SK-N-SH (cell line): ENCODE measurements at regions not wholly inside any gene's neighbourhood (a gene's known extent, or its start where the extent isn't known, plus 50 kb on each side); places are given as distances from the start of the nearest gene placed in this dataset.

ENCODE experiments used
- CTCF ChIA-PET: fragments of 300-600, 350-600 bp; formaldehyde crosslinking; extraction: SDS; loops from one replicate; lab custom pipeline; 2021; lab: Yijun Ruan, JAX
- POLR2A ChIA-PET: fragments of 350-600 bp; sonication (Branson Sonifier 250); formaldehyde crosslinking; extraction: SDS; loops from one replicate; lab custom pipeline; 2020; ENCODE audit warnings: antibody characterized with exemption, inconsistent platforms; lab: Yijun Ruan, JAX
- DNase-seq: peaks from one replicate; pipeline ENCODE4 v3.0.0; 2012
- H2AFZ ChIP-seq: fragments of 200-600 bp; sonication (generic); 2 replicates; pipeline ENCODE4 v1.8.1; 2016; ENCODE audit warnings: antibody characterized with exemption, mild to moderate bottlenecking, low read depth
- H3F3A ChIP-seq: fragments of 200-600 bp; sonication (generic); replicated peaks from 2 replicates; pipeline ENCODE3; 2016; ENCODE audit warnings: antibody characterized with exemption, mild to moderate bottlenecking; ENCODE audit not compliant: insufficient read depth
- H3K27ac ChIP-seq, 2 experiments: fragments of 200-500 bp in 1 of 2; fragments of 200-600 bp in 1 of 2; sonication (Bioruptor generic) in 1 of 2; sonication (generic), shearing (Covaris generic) in 1 of 2; 2 replicates each; pipeline versions ENCODE4 v1.5.1 to v1.6.1; 2014 to 2016; ENCODE audit warnings: low read depth in 2 of 2, inconsistent platforms in 1 of 2, low read length in 1 of 2, mild to moderate bottlenecking in 1 of 2, mixed read lengths in 1 of 2
- H3K27me3 ChIP-seq: fragments of 200-600 bp; sonication (generic), shearing (Covaris generic); 2 replicates; pipeline ENCODE4 v1.6.1; 2016; ENCODE audit warnings: mixed run types; ENCODE audit not compliant: insufficient read depth
- H3K36me3 ChIP-seq, 2 experiments: fragments of 200-500 bp in 1 of 2; fragments of 200-600 bp in 1 of 2; sonication (Bioruptor generic) in 1 of 2; sonication (generic) in 1 of 2; replicated peaks in 1 of 2; 2 replicates each; pipeline versions ENCODE3 to v1.5.1; 2014 to 2016; ENCODE audit warnings: low read length in 1 of 2, mild to moderate bottlenecking in 1 of 2; ENCODE audit not compliant: insufficient read depth in 2 of 2, control insufficient read depth in 1 of 2
- H3K4me1 ChIP-seq, 2 experiments: fragments of 200-500 bp in 1 of 2; fragments of 200-600 bp in 1 of 2; sonication (Bioruptor generic) in 1 of 2; sonication (generic), shearing (Covaris generic) in 1 of 2; 2 replicates each; pipeline versions ENCODE4 v1.5.1 to v1.6.1; 2014 to 2016; ENCODE audit warnings: low read depth in 1 of 2, low read length in 1 of 2, mixed run types in 1 of 2; ENCODE audit not compliant: insufficient read depth in 2 of 2, control insufficient read depth in 1 of 2
- H3K4me2 ChIP-seq: fragments of 200-600 bp; sonication (generic), shearing (Covaris generic); 2 replicates; pipeline ENCODE4 v1.6.1; 2017; ENCODE audit warnings: mixed run types
- H3K4me3 ChIP-seq, 2 experiments: fragments of 200-500 bp in 1 of 2; fragments of 200-600 bp in 1 of 2; sonication (Bioruptor generic) in 1 of 2; sonication (generic), shearing (Covaris generic) in 1 of 2; 2 replicates each; pipeline versions ENCODE4 v1.5.1 to v1.8.1; 2014 to 2016; ENCODE audit warnings: low read depth in 2 of 2, inconsistent platforms in 1 of 2, low read length in 1 of 2, mild to moderate bottlenecking in 1 of 2, mixed read lengths in 1 of 2, moderate library complexity in 1 of 2
- H3K79me2 ChIP-seq: fragments of 200-600 bp; sonication (generic); 2 replicates; pipeline ENCODE4 v1.8.1; 2017; ENCODE audit warnings: mild to moderate bottlenecking; ENCODE audit not compliant: insufficient read depth
- H3K9ac ChIP-seq: fragments of 200-600 bp; sonication (generic); 2 replicates; pipeline ENCODE4 v1.6.1; 2017; ENCODE audit warnings: mixed run types
- H3K9me2 ChIP-seq: fragments of 200-600 bp; sonication (generic); 2 replicates; pipeline ENCODE4 v1.6.1; 2017; ENCODE audit warnings: mixed run types
- H3K9me3 ChIP-seq: fragments of 200-600 bp; sonication (generic); 2 replicates; pipeline ENCODE4 v1.6.1; 2017; ENCODE audit warnings: mixed run types, mild to moderate bottlenecking, moderate library complexity
- H4K20me1 ChIP-seq: fragments of 200-600 bp; sonication (generic); 2 replicates; pipeline ENCODE4 v1.6.1; 2017; ENCODE audit warnings: mild to moderate bottlenecking, mixed run types; ENCODE audit not compliant: insufficient read depth
- CHD2 ChIP-seq: fragments of 150-350 bp; IDR thresholded peaks from 2 replicates; pipeline ENCODE4 v1.6.1; 2018; ENCODE audit warnings: low read length; ENCODE audit not compliant: partially characterized antibody
- EZH2phosphoT487 ChIP-seq: fragments of 200-600 bp; sonication (generic); IDR thresholded peaks from 2 replicates; pipeline ENCODE4 v1.6.1; 2017; ENCODE audit warnings: low read depth, mixed run types, mild to moderate bottlenecking, antibody characterized with exemption, moderate library complexity, borderline replicate concordance
- GATA2 ChIP-seq: sonication (generic); formaldehyde crosslinking; IDR thresholded peaks from 2 replicates; pipeline ENCODE4 v1.5.0; 2020; ENCODE audit warnings: mild to moderate bottlenecking, missing genetic modification reagents
- POLR2AphosphoS5 ChIP-seq: IDR thresholded peaks from 2 replicates; pipeline ENCODE4 v1.6.1; 2012; ENCODE audit warnings: low read depth, low read length
- RFX5 ChIP-seq: IDR thresholded peaks from 2 replicates; pipeline ENCODE4 v1.6.1; 2012; ENCODE audit warnings: mild to moderate bottlenecking, improper control_type of control experiment, low read length
- TCF12 ChIP-seq: IDR thresholded peaks from 2 replicates; pipeline ENCODE4 v1.4.0; 2012
- TEAD4 ChIP-seq: IDR thresholded peaks from 2 replicates; pipeline ENCODE4 v1.4.0; 2012; ENCODE audit warnings: mild to moderate bottlenecking, borderline replicate concordance; ENCODE audit not compliant: insufficient read depth
- WGBS: methylation state at CpG from one replicate; pipeline ENCODE4 v1.1.6; 2017; ENCODE audit warnings: low lambda C conversion rate; 5-methylcytosine and 5-hydroxymethylcytosine counted together
- TF ChIP-seq, protein P1 (sequence below): fragments of 150-350 bp; IDR thresholded peaks from 2 replicates; pipeline ENCODE4 v1.6.1; 2016; ENCODE audit warnings: mild to moderate bottlenecking, low read depth, low read length
- TF ChIP-seq, protein P2 (sequence below): IDR thresholded peaks from 2 replicates; pipeline ENCODE4 v1.4.0; 2012; ENCODE audit warnings: low read depth, borderline replicate concordance
- TF ChIP-seq, protein P3 (sequence below): IDR thresholded peaks from 2 replicates; pipeline ENCODE4 v1.4.0; 2012; ENCODE audit warnings: low read depth, borderline replicate concordance

GRCh38 chr1:29478879-29479278, 242.6 kb downstream of the PTPRU start (continued):
- TF ChIP-seq, protein P1, sequence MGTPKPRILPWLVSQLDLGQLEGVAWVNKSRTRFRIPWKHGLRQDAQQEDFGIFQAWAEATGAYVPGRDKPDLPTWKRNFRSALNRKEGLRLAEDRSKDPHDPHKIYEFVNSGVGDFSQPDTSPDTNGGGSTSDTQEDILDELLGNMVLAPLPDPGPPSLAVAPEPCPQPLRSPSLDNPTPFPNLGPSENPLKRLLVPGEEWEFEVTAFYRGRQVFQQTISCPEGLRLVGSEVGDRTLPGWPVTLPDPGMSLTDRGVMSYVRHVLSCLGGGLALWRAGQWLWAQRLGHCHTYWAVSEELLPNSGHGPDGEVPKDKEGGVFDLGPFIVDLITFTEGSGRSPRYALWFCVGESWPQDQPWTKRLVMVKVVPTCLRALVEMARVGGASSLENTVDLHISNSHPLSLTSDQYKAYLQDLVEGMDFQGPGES: no peak
- TF ChIP-seq, protein P2, sequence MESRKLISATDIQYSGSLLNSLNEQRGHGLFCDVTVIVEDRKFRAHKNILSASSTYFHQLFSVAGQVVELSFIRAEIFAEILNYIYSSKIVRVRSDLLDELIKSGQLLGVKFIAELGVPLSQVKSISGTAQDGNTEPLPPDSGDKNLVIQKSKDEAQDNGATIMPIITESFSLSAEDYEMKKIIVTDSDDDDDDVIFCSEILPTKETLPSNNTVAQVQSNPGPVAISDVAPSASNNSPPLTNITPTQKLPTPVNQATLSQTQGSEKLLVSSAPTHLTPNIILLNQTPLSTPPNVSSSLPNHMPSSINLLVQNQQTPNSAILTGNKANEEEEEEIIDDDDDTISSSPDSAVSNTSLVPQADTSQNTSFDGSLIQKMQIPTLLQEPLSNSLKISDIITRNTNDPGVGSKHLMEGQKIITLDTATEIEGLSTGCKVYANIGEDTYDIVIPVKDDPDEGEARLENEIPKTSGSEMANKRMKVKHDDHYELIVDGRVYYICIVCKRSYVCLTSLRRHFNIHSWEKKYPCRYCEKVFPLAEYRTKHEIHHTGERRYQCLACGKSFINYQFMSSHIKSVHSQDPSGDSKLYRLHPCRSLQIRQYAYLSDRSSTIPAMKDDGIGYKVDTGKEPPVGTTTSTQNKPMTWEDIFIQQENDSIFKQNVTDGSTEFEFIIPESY: no peak
- TF ChIP-seq TCF12 (no peak), CHD2 (no peak), POLR2AphosphoS5 (no peak), GATA2 (CRISPR knock-in tag) (no peak), EZH2phosphoT487 (no peak), TEAD4 (no peak)
- TF ChIP-seq, protein P3, sequence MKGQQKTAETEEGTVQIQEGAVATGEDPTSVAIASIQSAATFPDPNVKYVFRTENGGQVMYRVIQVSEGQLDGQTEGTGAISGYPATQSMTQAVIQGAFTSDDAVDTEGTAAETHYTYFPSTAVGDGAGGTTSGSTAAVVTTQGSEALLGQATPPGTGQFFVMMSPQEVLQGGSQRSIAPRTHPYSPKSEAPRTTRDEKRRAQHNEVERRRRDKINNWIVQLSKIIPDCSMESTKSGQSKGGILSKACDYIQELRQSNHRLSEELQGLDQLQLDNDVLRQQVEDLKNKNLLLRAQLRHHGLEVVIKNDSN: no peak

DNA sequence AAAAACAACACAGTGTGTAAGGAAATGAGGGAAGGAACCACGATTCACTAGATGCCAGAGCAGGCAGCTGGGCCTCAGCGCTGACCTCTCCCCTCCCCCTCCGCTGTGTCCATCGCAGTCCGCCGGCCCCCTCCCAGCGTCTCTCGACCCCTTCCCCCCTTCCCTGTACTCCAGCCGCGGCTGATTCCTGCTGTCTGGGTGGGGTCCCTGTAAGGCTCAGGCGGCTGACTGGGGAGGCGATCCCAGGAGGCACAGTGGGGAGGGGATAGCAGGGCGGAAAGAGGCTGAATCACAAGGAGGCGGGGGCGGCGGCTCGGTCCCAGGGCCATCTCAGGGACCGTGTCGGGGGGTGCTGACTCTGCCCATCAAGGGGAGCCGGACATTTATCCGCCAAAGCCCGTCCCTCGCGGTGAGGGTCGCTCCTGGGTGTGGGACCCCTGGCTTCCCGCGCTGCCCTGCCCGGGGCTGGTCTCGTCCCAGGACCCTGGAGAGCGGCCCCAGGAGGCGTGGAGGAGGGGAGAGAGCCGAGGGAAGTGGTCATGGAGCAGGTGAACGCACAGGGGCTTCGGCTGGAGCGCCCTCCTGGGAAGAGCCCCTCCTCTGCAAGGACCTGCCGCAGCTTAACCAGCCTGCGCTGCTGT, 241.9 kb downstream of the PTPRU start:
- Histone ChIP-seq H3K36me3 (no peaks in the 10 kb centered on the region), H3K79me2 (no peaks in the 10 kb centered on the region), H3K27ac (no peak overlapping the region; a peak in 1 of 4 replicates), H3K4me3 (no peak overlapping the region), H3K9ac (no peak overlapping the region), H3K9me2 (no peaks in the 10 kb centered on the region), H3F3A (no peaks in the 10 kb centered on the region), H3K9me3 (no peaks in the 10 kb centered on the region), H2AFZ (no peak overlapping the region), H3K27me3 (no peaks in the 10 kb centered on the region; the same call in 1 of the 2 replicates), H3K4me2 (no peak overlapping the region), H4K20me1 (no peaks in the 10 kb centered on the region), H3K4me1 (peaks cover 0 to 29% of the 10 kb centered on the region in 2 experiments; a peak in 2 of 4 replicates)
- WGBS: 66% methylated on average over 28 of the region's 37 CpGs
- ChIA-PET POLR2A (no interaction called here), CTCF (no interaction called here)
- TF ChIP-seq RFX5 (no peak), GATA2 (CRISPR knock-in tag) (no peak)
- TF ChIP-seq, protein P2: no peak
- DNase-seq: no peak
